Skin epidermis (tissue), 12 donors: ENCODE measurements at regions not wholly inside any gene's neighbourhood (a gene's known extent, or its start where the extent isn't known, plus 50 kb on each side); places are given as distances from the start of the nearest gene placed in this dataset.
A peak's percentile ranks its signal among the peaks of the same experiment; 100 is the strongest.

Experiments used
- H3K27ac ChIP-seq, 21 experiments: fragments of 200-600 bp; sonication (generic) in 11 of 21; one replicate each; pipeline ENCODE4 v1.5.0; 2020; ENCODE audit warnings: mild to moderate bottlenecking in 3 of 21, inconsistent platforms in 2 of 21, moderate library complexity in 2 of 21
- H3K4me3 ChIP-seq, 7 experiments: fragments of 200-600 bp; sonication (generic) in 2 of 7; one replicate each; pipeline ENCODE4 v1.5.0; 2020; ENCODE audit warnings: inconsistent platforms in 2 of 7, mild to moderate bottlenecking in 2 of 7, moderate library complexity in 1 of 7

- H3K4me3 ChIP-seq = no peak overlapping the region
- H3K27ac ChIP-seq = peak overlapping the region in 1 of 21 experiments; percentile 18
These were observed 221.2 kb downstream of the MAFB start for GRCh38 chr20:40467703-40468411.

- H3K27ac ChIP-seq = peak overlapping the region in 1 of 21 experiments; percentile 18
- H3K4me3 ChIP-seq = no peak overlapping the region
These were observed 222.0 kb downstream of the MAFB start for GRCh38 chr20:40467067-40467466.

GRCh38 chr20:40464731-40465208, 224.3 kb downstream of the MAFB start:
- H3K27ac ChIP-seq = peak overlapping the region in 2 of 21 experiments; percentile 18 to 66
- no peak overlapping the region for H3K4me3 ChIP-seq

GRCh38 chr20:40463171-40463570, 225.9 kb downstream of the MAFB start:
- Histone ChIP-seq H3K27ac (peak overlapping the region in 10 of 21 experiments; percentile 1 to 66 (median 28)), H3K4me3 (no peak overlapping the region)

GRCh38 chr20:40462566-40462965, 226.5 kb downstream of the MAFB start:
- H3K4me3 ChIP-seq = no peak overlapping the region
- H3K27ac ChIP-seq = peak overlapping the region in 3 of 21 experiments; percentile 31 to 66 (median 31)

GRCh38 chr20:40459299-40459698, 229.7 kb downstream of the MAFB start:
- Histone ChIP-seq H3K27ac (no peak overlapping the region), H3K4me3 (no peak overlapping the region)

GRCh38 chr20:40457404-40457803, 231.6 kb downstream of the MAFB start:
- no peak overlapping the region for H3K27ac ChIP-seq
- H3K4me3 ChIP-seq = no peak overlapping the region

- H3K4me3 ChIP-seq = no peak overlapping the region
- H3K27ac ChIP-seq = no peak overlapping the region
These were observed 236.3 kb downstream of the MAFB start for GRCh38 chr20:40452758-40453157.

- Histone ChIP-seq H3K4me3 (no peak overlapping the region), H3K27ac (no peak overlapping the region)
These were observed 237.5 kb downstream of the MAFB start for GRCh38 chr20:40451552-40451951.

GRCh38 chr20:40449974-40450616, 238.9 kb downstream of the MAFB start:
- Histone ChIP-seq H3K27ac (peak overlapping the region in 1 of 21 experiments; percentile 32), H3K4me3 (no peak overlapping the region)

GRCh38 chr20:40449144-40449690, 239.8 kb downstream of the MAFB start:
- Histone ChIP-seq H3K4me3 (no peak overlapping the region), H3K27ac (no peak overlapping the region)

- Histone ChIP-seq H3K4me3 (no peak overlapping the region), H3K27ac (no peak overlapping the region)
These were observed 242.1 kb downstream of the MAFB start for GRCh38 chr20:40446888-40447287.

GRCh38 chr20:40444516-40444915, 244.5 kb downstream of the MAFB start:
- H3K27ac ChIP-seq = no peak overlapping the region
- no peak overlapping the region for H3K4me3 ChIP-seq

- H3K4me3 ChIP-seq = no peak overlapping the region
- no peak overlapping the region for H3K27ac ChIP-seq
These were observed 245.3 kb downstream of the MAFB start for GRCh38 chr20:40443753-40444152.

GRCh38 chr20:40442181-40442963, 246.7 kb downstream of the MAFB start:
- H3K27ac ChIP-seq = peak overlapping the region in 1 of 21 experiments; percentile 11
- no peak overlapping the region for H3K4me3 ChIP-seq

GRCh38 chr20:40441771-40442170, 247.3 kb downstream of the MAFB start:
- H3K27ac ChIP-seq = no peak overlapping the region
- H3K4me3 ChIP-seq = no peak overlapping the region

GRCh38 chr20:40438161-40438830, 250.7 kb downstream of the MAFB start:
- no peak overlapping the region for H3K4me3 ChIP-seq
- no peak overlapping the region for H3K27ac ChIP-seq

GRCh38 chr20:40436011-40436410, 253.0 kb downstream of the MAFB start:
- Histone ChIP-seq H3K4me3 (no peak overlapping the region), H3K27ac (no peak overlapping the region)

GRCh38 chr20:40435146-40435895, 253.7 kb downstream of the MAFB start:
- Histone ChIP-seq H3K27ac (peak overlapping the region in 1 of 21 experiments; percentile 26), H3K4me3 (no peak overlapping the region)
